Stimulated activated CD4-positive, alpha-beta T cell treated with anti-CD3 and anti-CD28 coated beads, Interleukin-12 subunit alpha, Interleukin-12 subunit beta, amount 100 ng/mL, for 24 hours (primary cell): ENCODE measurements at regions not wholly inside any gene's neighbourhood (a gene's known extent, or its start where the extent isn't known, plus 50 kb on each side); places are given as distances from the start of the nearest gene placed in this dataset.
"Not testable (repeated sequence)": the region's sequence is repeated elsewhere in the genome, so short reads cannot be mapped to it uniquely, and the experiment has no call there.

Source experiments
- DNase-seq, 2 experiments: peaks; one replicate each; pipeline ENCODE4 v3.0.0-alpha.2; 2020; ENCODE audit warnings: low read depth in 2 of 2

DNA sequence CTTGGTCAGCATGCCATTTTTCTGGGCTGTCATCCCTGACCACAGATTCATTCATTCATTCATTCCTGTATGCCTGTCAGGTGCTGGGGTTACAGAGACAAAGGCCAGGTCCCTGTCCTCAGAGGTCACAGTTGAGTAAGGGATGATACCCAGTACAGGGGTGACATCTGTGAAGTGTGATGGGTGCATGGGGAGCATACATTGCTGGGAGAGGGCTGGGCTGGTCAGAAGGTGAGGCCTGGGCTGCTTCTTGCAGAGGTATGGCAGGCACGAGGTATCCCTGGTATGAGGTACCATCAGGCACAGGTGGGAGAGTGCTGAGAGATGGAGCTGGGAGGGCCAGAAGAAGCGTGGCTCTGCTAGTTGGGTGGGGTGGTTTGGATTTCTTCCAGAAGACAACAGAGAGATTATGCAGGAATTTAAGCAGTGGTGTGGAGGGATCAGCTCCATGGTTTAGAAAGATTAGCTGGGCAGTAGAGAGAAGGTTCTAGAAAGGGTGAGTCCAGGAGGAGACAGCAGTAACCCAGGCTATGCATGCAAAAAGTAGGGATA, 181.9 kb upstream of the HAAO start:
- DNase-seq: no peak

DNA sequence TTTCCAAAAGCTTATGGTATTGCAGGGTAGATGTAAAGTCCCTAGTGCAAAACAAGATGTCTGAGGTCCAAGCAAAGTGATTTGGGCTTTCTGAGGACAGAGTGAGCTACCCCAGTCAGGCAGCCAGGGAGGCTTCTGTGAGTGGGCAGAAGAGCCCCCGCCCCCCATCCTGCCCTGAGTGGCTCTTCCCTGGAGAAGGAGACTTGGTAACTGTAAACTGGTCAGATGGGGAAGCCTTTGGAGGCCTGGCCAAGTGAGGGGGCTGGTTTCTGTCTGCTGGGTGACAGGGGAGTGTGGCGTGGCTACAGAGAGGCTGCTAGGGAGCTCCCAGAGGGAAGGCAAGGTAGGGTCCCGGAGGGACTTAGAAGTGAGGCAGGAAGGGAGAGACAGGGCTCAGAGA, 181.3 kb upstream of the HAAO start:
- DNase-seq: no peak

DNA sequence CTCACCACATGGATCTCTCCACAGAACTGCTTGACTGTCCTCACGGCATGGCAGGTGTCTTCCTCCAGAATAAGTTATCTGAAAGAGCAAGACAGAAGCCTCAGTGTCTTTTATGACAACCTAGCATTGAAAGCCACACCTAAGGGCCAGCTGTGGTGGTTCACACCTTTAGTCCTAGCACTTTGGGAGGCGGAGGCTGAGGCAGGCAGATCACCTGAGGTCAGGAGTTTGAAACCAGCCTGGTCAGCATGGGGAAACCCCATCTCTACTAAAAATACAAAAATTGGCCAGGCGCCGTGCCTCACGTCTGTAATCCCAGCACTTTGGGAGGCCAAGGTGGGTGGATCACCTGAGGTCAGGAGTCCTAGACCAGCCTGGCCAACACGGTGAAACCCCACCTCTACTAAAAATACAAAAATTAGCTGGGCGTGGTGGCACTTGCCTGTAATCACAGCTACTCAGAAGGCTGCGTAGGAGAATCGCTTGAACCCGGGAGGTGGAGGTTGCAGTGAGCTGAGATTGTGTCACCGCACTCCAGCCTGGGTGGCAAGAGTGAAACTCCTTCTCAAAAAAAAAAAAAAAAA, 180.6 kb upstream of the HAAO start:
- DNase-seq: not testable (repeated sequence)

DNA sequence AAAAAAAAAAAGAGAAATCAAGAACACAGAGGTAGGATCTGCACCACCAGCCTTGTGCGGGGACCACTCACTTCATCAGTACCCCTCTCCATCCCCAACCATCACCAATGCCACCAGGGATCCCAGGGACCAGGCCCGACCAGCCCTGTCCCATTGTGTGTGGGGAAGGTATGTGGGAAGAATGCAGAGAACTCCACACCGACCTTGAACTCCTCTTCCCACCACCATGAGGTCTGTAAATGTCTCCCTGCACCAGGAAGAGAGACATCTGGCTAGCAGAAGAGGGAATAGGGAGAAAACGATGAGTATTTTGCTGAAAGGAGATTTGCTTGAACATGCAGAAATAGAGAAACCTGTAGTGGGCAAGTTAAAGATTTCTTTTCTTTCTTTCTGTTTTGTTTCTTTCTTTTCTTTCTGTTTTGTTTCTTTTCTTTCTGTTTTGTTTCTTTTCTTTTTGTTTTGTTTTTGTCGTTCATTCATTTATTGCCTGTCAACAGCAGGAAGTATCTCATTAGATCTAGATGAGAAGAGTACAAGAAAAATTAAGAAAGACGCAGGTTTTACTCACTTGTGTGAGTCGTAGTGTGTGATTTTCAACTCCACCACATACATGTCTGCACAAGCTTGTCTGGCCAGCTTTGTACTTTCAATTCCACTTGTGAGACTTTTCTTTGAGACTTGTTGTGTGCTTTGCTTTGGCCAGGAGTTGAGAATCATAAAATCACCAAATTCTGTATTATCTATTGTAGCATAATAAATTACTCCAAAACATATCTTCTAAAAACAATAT, 179.8 kb upstream of the HAAO start:
- DNase-seq: no peak

DNA sequence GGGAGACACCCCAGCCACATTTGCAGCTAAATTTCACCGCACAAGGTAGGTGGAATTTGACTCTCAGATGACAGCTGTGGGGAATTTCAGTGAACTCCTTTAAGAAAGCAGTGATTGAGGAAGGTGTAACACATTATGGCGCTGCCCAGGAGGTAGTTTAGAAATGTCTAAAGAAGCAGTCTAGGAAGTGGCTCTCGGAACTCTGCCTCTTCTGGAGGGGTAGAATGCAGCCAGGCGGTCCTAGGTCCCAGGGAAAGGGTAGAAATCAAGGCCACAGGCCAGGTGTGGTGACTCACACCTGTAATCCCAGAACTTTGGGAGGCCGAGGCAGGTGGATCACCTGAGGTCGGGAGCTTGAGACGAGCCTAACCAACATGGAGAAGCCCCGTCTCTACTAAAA, 179.0 kb upstream of the HAAO start:
- no peak for DNase-seq

DNA sequence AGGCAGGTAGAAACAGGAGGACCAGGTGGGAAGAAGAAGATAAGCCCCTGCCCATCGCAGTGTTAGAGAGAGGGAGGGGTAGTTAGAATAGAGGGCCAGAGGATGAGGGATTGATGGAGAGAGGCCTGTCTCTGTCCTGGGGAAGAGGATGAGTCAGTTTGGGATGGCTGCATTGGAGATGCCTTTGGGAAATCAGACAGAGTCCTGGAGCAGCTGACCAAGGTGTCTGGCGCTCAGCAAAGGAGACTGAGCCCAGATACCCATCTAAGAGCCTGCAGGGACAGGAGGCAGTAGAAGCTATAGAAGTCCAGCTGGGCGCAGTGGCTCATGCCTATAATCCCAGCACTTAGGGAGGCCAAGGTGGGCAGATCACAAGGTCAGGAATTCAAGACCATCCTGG, 177.8 kb upstream of the HAAO start:
- no peak for DNase-seq

DNA sequence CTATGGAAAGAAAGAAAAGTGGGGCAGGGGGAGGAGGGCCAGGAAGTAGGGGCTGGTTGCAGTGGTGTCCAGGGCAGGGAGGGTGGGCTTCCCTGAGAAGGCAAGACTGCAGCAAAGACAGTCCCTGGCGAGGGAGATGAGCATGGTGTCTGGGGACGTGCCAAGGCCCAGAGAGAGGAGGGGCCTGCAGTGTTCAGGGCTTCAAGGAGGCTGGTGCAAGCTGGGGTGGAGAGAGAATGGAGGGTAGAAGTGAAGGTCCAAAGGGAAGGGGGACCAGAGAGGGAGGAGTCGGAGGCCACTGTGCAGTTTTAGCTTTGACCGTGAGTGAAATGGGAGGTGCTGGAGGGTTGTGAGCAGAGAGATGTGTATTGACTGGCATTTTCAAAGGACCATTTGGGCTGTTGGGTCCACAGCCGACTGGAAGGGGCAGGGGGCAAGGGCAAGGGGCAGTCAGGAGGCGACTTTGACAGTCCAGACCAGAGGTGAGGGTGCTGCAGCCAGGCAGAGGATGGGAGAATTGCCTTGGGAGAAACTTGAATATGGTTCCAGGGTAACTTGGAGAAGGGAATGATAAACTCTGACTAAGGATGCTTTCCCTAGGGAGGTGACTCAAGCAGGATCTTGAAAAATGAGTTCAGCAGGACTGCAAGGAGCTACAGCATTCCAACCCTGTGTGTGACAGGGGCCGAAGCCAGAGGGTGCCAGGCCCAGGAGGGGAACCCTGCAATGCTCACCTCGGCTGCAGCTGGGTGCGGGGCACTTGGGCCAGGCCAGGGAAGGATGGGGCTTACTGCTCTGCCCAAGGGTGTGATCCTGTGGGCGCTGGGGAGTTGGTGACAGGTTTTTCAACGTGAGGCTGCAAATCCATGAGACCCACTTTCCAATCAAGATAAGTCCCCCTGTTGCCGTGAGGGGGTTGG, 177.1 kb upstream of the HAAO start:
- no peak for DNase-seq

DNA sequence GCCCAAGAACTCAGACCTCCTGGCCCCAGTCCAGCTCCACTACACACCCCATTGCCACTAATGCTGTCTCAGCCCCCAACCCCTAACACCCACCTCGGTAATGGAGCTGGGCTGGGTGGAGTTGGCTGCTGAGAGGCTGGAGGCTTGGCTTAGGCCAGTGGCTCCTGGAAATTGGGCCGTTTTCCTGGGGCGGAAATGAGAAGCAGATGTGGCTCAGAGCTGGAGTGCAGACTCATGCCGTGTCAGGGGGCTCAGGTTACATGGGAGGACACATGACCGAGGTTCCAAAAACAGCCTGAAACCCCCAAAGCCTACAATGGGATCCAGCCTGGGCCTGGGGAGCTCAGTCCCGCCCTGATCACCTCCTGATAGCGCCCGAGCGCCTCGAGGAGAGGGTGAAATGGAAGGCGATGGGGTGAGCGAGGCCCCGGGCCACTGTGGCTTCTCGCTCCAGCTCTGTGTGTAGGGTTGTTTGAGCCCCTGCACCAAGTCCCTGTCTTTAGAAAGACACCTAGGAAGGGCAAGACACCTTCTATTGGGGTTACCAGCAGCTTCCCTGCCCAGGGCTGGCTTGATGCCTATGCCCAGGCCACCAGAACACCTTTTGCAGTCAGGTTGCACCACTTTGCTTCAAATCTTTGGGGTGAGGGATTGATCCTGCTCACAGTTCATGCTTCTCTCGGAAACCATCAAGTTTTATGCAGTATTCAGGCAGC, 175.7 kb upstream of the HAAO start:
- no peak for DNase-seq

DNA sequence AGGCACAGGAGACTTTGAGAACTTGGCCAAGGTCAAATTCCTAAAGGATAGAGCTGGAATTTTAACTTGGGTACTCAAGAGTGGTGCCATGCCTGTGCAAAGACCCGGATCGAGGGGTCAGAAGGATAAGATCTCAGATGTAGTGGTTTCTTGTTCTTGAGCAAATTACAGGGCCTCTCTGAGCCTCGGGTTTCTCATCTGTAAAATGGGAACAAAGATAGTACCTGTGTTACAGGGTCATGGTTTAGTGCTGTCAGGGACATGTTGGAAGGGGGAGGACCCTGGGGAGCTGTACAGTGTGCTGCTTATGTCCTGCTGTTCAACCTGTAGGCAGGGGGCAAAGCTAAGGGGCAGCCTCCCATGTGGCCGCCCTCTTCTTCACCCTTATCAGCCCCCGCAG, 173.5 kb upstream of the HAAO start:
- DNase-seq: no peak

DNA sequence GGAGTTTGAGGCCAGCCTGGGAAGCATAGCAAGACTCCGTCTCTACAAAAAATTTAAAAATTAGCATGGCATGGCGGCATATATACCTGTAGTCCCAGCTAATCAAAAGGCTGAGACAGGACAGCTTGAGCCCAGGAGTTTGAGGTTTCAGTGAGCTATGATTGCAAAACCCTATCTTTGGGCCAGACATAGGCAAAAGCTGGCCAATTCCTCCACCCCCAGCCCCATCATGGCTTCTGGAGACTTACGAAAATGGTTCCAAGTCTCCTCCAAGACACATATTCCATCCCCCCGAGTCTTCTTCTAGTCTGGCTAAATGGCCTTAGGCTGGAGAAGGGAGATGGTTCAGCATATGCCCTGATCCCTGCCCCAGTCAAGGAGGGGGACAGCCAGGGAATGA, 172.8 kb upstream of the HAAO start:
- no peak for DNase-seq

DNA sequence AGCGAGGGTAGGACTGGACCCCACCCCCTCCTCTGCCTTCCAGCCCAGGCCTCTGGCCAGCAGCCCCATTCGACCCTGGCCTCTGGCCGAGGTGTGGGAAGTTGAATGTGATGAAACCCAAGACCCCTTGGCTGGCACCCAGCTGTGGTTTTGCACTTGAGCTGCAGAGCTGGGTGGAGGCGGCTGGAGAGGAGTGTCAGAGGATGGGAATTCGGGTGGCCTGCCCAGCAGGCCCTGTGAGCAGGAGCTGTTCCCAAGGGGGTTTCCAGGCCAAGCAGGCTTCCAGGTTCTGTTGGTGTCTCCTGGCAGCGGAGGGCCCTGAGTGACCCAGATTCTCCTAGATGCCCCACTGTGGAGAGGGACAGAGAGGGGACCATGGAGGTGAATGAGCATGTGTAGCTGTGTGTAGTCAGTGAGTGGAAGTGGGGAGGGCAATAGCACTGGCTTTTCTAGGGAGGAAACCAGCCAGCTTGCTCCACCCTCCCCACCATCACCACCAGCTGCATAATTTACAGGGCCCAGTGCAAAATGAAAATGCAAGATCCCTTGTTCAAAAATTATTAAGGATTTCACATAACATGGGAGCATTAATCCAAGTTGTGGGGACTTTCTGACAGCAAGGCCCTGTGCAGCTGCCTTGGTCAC, 172.2 kb upstream of the HAAO start:
- DNase-seq: no peak

DNA sequence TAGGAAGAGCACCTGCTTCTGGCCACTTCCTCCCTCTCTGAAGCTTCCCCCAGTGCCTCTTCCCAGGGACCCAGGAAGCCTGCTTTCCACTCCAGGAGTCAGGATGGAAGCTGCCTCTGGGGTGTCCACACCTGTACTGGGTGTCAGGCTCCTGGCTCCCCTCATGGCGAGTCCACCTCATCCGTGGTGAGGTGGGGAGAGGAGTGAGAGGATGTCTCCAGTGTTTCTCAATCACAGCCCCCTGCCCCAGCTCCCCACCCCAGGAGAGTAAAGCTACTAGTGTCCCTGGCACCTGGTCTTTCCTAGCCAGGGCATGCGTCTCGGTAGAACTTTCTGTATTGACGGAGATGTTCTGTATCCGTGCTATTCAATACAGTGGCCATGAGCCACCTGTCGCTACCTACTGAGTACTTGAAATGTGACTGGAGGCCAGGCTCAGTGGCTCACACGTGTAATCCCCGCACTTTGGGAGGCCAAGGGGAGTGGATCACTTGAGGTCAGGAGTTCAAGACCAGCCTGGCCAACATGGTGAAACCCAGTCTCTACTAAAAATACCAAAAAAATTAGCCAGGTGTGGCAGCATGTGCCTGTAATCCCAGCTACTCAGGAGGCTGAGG, 171.2 kb upstream of the HAAO start:
- no peak for DNase-seq

DNA sequence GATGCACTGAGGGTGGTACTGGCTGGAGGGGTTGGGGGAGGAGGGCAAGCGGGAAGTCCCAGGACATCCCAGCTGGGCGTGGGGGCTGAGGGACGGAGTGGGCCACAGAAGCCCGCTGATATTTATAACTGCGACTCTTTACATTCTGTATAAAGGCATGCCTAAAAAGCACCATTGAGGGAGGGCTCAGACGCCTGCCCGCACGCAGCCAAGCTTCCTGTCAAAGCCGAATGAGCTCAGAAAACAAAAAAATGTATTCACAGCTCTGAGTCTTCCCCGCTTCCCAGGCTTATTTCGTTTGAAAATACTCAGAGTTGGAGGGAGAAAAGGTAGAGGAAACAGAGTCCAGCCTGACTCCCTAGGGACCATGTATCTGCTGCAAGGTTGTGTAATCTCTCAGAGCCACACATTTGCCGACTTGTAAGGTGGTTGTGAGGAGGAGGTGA, 170.1 kb upstream of the HAAO start:
- DNase-seq: no peak

DNA sequence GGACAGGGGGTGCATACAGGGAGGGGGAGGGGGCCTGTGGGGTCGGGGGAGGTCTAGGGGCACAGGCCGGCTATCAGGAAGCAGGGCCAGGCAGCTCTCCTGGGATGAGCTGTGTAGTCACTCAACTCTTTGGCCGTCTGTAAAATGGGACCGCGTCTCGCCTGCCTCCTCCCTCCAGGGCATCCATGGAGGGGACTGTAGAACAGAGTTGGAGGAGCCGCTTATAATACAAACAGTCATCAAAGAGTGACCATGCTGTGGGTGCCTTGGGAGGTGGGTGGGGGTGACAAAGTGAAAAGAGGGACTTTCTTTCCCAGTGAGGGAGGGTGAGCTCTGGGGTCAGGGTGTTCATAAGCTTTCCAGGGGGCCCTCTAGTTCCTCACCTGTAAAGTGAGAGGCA, 169.6 kb upstream of the HAAO start:
- no peak for DNase-seq

DNA sequence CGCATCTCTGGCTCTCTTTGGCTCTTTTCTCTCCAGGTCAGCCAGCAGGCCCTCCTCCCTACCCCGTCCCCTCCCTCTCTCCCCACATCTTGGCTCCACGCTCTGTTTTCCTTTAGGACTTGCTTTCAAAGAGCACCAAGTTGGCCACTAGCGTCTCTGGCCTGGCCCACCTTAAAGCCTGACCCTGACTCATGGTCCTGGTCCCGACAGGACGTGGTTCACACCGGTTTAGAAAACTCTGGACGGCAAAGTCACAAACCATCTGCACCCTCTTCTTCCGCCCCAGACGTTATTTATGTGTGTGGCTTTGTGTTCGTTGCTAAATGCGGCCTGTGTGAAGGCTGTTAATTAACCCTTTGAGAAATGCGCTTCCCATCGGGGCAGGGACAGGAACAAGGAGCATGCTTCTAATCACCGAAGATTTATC, 169.0 kb upstream of the HAAO start:
- no peak for DNase-seq

DNA sequence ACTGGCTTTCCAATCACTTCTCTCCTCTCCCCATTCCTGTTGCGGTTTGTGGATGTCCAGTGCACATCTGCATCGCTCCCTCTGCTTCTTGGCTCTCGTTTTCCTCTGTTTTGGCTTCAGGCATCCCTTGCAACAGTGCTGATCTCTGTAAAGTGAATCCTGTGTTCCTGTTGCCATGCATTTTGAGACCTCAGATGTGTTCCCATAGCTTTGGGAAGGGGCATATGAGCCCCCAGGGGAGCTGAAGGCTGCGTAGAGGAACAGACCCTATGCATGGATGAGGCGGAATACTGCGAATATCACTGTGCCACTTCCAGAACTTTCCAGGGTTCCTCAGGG, 168.4 kb upstream of the HAAO start:
- no peak for DNase-seq

DNA sequence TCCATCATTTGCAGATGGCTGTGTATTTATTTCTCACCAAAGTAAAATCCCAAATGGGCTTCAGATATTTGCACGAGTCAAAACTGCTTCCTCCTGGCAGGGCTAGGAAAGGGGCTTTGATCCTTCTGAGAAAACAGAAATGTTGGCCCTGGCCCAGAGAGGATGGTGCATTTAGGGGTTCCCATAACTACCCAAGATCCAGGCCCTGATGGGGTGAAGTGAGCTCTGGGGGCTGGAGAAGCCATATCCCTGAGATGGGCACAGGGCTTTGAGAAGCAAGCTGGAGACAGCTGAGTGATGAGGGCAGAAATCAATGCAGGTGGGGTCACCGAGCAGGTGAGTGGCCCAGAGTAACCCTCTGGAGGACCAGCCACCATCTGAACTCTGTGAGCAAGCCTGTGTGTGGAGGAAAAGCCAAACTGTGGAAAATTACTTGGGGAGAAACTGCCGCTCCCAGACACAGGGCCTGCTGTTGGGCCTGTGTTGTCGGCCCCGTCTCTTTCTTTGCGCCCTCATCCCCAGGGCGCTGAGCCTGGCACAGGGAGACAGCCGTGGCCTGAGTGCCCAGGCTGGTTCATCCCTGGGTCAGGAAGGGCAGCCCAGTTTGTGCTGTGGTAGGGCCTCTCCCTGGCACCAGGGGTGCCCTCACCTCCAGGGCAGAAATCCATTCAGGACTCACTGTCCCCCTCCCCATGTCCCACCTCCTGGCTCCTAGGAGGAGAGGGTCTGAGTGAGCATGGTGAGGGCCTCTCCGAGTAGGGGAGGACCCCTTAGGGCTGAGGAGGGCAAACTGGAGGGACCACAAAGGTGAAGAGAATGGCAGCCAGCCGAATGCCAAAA, 167.8 kb upstream of the HAAO start:
- no peak for DNase-seq

DNA sequence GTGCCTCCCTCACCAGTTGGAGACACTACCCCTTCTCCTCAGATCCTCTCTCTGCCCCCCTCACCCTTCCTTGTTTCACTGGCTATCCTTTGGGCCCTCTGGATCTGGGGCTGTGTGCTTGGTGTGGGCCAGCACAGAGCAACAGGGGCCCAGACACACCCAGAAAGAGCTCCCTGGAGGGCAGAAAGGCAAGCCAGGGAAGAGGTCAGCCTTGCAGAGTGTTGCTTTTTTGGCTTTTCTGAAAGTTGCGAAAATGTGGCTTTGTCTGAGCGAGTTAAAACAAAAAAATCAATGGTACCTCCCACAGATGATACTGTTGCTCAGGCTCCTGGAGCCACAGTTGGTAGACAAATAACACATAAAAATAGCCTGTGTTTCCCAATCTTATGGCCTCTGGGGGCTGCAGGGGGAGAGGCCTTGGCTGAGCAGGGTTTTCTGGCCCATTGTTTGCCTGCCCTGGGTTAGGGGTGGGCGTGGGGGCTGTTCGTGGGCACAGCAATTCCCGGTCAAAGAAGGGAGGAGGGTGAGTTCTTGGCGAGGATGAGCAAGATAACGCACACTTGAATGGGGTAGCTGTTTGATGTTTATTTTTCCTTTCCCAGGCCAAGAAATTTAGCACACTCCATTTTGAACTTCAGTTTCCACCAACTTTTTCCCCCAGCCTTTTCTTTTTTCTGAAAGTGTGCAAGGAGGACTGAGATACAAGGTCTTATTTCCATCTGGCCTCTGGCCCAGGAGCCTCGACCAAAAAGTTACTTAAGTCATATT, 167.0 kb upstream of the HAAO start:
- DNase-seq: no peak

DNA sequence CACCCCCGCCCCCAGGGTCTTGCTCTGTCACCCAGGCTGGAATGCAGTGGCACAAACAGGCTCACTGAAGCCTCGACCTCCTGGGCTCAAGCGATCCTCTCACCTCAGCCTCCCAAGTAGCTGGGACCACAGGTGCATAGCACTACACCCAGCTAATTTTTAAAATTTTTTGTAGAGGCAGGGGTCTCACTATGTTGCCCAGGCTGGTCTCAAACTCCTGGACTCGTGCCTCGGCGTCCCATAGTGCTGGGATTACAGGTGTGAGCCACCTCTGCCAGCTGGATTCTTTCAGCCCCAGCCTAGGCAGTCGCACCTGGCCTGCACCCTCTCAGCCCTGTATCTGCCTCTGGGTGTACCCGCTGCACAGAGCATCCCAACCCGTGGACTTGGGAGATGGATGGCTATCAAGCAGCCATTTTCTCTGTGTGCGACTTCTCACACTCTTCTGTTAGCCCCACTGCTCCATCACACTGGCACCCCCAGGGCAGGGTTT, 166.4 kb upstream of the HAAO start:
- no peak for DNase-seq
